ENCODE measurements at regions not wholly inside any gene's neighbourhood (a gene's known extent, or its start where the extent isn't known, plus 50 kb on each side); places are given as distances from the start of the nearest gene placed in this dataset.
A peak's percentile ranks its signal among the peaks of the same experiment; 100 is the strongest.
"Not testable (repeated sequence)": the region's sequence is repeated elsewhere in the genome, so short reads cannot be mapped to it uniquely, and the experiment has no call there.

DNA sequence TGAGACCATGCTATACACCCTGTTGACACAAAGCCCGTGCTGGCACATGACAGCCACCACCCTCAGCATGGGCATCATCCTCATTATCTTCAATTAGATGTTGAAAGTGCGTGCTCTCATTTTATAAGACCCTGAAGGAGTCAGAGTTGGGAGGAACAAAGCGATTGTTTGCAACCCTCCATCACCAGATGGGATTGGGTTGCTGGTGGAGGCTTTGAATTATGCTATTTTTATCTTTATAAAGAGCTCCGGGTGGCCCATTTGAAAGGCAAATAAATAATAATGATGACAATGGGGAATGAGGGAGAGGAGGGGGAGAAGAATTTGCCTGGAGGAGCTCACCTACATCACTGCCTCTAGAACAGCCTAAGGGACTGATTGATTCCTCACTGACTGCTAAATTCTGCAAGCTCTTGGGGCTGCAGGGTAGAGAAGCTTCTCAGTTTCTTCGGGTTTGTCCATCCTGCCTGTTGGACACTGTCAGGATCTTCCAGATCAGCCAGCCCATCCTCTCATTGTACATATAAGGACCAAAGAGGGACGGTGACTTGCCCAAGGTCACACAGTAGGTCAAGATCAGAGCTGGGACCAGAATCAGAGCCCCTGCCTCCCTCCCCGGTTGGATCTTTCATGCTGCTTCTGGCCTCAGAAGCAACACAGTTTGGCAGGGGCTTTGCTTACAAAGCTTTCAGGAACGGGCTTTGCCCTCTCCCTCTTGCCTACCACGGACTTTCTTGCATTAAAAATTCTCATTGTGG, 130.9 kb upstream of the ZBTB40 start:
- DNase-seq = peak; percentile 82 to 83

DNA sequence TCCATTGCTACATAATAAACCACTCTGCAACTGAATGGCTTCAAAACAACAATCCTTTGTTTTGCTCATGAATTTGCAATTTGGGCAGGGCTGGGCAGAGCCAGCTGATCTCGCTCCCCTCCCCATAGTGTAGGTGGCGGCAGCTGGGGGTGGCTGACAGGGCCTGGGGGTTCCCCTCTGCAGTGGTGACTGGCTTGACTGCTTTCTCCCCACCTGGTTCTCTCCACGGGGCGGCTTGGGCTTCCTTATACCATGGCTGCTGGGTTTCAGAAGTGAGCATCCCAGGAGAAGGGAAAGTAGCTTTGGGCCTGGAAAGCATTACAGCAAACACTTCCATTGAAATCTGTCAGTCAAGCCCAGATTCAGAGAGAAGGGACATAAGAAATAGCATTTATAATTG, 129.7 kb upstream of the ZBTB40 start:
- no peak for DNase-seq

DNA sequence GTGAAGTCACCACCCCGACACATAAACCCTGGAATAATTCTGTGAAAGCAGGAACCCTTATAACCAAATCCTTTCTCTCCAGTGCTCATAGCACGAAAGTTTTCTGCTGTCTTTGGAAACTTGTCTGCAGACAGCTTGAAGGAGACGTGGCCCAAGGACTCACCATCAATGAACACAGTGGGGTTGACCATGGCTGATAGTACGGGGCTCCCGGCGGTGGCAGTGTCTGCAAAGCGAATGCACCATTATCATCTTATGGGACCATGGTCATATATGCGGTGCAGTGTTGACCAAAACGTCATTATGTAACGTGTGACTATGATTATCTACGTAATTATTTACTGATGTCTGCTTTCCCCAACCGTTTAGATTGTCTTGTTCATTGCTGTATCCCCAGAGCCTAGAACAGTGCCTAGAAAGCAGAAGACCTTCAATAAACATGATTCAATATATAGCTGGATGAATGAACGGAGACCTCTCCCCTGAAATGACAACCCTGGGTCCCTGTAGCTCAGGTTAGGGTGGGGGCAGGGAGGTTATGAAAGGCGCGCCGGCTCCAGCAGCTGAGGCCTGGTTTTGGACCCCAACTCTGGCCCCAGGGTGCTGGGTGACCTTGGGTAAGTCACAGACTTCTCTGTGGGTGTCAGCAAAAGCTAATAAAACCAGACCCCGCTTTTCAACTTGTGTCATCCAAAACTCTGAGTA, 128.4 kb upstream of the ZBTB40 start:
- DNase-seq = no peak

DNA sequence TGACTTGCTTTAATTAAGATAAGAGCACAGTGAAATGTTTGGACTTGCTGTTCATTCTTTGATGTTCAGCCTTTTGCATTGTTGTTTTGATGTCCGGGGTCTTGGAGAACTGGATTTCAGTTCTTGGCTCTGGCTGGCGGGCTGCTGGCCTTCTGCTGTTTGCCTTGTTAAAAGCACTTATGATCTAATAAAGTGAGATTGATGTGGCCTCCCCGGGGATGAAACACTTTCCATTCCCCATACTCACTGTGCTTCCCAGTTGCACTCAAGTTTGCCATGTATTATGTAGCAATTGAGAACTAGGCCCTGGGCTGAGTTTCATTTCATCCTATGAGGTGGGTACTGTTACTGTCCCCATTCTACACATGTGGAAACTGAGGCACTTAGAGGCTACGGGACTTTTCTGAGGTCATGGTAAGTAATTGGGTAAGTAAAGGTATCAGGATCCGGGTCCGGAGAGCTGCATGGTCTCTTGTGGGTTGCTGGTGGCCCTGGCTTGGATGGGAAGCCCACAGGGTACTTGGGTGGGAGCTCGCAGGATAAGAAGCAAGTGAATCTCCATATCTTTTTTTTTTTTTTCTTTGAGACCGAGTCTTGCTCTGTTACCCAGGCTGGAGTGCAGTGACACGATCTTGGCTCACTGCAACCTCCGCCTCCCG, 127.7 kb upstream of the ZBTB40 start:
- DNase-seq = no peak

DNA sequence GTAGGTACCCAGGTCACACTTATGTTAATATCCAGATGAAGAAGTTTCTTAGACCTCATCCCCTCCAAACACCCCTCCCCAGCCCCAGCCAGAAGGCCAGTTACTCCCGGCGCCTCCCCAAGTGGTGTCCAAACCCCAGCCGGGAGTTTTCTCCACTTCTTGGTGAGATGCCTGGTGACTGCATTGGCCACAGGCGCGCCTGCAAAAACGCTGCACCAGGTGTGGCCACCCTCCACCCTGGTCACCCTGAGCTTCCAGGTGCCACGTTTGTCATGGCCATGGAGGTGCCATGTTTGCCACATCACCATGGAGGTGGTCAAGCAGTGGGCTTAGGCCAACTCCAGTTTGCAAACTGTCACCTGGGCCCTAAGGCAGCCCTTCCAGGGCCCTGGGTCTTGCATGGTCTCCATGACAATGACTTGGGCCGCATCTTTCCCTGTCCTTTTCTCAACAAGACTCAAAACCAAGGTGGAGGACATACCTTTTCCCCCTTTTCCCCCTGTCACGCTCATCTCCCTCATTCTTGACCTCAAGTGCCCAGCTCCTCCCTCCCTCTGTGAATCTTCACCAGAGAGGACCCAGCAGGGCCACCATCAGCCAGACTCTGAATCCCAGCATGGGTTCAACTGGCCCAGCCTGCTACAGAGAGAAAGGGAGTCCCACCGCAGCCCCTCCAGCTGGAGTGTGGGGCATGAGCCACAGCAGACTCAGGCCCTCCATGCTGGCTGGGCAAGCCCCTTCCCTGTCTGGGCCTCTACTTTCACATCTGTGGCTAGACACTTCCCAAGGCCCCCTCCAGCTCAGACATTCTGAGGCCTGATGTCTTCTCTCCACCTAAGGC, 125.9 kb upstream of the ZBTB40 start:
- DNase-seq = no peak

DNA sequence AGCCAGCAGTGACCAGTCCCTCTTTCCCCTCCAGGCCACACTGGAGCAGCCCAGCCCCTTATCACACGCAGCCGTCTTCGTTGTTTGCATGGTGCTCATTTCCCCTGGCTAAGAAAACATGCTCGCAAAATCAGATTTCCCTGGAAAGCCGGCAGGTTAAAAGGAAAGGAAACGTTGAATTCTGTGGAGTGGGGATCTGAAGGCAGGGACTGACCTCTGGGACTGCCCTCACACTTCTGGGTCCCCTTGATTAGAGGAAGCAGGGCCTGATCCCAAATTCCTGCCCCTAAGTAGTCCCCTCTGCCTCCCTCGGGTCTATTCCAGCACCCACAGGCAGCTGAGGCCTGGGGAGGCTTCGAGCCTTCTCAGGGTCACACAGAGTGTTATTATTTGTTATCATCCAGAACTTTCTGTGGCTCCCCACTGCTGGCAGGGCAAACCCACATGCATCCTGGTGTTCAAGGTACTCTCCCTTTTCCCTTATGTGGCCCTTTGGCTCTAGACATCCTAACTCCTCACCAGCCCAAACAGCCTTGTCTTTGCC, 125.2 kb upstream of the ZBTB40 start:
- DNase-seq = no peak

DNA sequence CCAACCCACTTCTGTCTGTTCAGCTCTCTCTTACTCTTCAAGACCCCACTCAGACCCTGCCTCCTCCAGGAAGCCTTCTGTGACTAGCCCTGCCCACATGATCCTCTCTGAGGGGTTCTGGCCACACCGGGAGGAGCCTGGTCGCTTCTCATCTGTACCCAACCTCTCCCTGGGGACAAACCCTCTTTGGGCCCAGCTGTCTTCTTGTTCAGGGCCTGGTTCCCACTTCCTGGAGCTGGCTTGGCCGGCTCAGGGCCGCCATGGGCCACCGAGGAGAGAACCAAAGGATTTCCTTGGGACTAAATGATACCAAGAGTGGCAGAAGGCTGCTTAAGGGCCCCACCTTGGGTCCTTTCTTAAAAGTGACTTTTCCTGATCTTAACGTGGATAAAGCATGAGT, 124.7 kb upstream of the ZBTB40 start:
- DNase-seq = no peak

DNA sequence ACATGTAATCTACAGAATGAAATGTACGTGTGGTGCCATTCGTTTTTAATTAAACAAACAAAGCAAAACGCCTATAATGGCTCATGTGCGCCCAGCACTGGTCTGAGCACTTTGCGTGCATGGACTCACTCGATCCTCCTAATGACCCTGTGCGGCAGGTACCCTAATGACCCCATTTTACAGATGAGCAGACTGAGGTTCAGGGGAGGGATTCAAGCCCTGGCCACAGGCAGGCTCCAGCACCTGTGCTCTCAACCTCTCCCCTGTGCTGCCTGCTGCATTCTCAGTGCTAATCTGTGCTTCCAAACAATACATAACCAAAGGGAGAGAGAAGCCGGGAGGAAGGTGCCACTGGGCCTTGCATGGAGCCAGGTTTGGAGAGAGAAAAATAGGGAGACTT, 124.2 kb upstream of the ZBTB40 start:
- DNase-seq = no peak

DNA sequence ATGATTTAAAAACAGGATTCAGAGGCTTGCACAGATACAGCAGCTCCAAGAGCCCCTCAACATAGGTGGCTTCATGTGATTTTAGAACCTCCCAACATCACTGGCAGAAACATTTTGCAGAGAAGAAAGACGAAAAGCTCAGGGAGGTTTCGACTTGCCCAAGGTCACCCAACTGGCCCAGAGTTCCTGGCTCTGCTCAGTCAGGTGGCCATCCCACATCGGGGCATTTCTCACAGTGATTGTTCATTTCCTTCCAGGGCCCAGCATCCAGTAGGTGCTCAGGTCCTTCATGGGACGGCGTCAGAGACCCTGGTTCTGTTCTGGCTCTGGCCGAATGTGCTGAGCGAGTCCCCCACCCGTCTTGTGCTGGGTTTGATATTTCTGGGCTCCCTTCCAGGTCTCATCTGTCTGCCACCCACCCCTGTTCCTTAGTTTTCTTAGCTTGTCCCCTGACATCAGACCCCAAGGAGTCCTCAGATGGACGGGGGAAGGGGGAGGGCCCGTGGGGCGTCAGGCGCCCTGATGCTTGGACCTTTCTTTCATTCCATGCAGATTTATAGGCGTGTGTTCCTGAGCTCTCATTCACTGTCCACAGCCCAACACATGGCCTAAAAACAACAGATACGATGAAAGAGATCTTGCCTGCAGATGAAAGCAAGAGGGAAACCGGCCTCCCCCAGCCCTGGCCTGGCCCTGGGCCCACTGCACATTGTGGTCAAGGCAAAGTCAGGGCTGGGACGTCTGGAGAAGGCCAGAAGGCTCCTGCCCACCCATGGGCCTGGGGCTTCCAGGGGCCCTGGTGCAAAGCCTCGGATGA, 123.1 kb upstream of the ZBTB40 start:
- DNase-seq = no peak

DNA sequence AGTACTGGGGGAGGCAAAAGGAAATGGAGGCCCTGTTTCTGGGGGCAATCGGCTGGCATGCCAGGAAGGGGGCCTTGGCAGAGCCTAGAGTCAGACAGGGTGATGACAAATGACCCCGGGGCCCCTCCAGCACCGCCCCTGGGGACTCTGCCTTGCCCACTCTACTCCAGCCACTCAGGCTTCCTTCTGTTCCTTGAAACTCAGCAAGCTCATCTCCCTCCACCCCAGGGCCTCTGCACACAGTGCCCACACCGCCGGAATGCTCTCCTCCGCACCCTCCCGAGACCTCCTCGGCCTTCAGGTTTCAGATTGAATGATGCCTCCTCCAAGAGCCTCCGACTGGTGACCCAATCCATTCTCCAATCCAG, 122.5 kb upstream of the ZBTB40 start:
- DNase-seq = no peak

DNA sequence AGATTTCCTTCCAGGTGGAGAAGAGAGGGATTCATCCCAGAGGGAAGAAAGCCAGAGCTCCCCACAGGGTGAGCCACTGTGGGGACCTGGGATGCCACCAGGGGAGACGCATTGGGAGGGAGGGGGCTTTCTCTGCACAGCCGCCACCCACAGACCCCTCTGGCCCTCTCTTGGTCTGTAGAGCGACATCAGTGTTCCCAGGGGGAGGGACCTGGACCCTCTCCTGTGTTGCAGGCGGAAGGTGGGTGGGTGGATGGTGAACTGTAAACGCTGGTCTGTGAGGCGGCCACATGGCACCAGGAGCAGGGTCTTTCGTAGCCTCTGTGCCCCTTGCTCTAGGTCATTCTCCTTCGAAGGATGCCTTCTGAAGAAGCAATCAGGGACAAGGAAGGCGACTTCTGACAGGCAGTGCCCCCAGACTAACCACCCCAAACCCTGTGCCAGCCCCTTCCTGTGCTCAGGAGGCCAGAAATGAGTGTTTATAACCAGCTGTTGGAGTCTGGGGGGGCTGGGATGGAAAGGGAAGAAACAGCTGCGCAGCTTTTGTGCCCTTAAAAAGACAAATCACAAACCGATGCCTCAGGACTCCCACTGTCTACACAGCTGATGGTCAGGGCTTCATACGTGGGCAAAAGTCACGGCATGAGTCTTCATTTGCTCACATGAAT, 121.4 kb upstream of the ZBTB40 start:
- DNase-seq = no peak

DNA sequence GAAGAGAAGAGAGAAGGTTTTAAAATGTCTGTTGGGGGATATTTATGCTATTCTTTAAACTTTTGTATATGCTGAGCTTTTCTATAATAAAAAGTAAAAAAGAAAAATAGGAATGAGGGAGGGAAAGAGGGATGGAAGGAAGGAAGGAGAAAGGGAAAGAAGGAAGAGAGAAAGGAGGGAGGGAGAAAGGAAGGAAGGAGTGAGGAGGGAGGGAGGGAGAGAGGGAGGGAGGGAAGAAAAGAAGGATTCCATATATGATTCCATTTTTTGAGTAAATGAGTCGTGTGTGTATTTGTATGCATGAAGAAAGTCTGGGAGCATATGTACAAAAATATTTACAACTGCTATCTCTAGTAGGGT, 120.9 kb upstream of the ZBTB40 start:
- no peak for DNase-seq

DNA sequence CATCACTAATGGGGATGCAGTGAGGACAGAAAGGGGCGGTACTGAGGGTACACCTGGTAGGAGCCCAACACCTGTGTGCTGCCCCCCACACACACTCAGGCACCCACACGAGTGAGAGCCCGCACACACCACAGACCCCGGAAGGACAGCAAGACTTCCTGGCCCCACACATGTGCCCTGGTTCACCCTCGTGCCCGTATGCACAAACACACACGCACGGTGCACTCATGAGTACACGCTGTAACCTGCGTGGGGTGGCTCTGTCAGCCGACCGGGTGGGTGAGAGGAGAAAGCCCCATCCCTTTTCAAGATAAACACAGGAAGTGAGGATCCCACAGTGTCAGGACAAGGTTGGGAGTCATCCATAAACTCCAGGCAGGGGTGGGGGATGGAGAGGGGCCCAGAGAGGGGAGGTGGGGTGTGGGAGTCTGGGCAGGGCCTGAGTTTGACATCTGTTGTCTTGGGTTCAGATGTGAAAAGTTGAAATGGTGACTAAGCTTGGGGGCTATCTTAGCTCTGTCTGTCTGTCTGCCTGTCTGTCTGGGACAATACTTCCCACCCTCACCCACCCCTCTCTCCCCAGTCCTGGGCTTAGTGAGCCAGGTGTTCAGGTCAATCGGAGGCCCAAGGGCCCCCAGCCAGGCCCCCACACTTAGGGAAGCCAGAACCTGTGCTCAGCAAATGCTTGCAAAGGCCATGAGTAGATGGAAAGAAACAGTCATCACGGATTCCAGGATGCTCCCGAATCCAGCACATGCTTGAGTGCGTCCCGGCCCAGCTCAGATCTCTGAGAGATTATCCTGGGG, 119.8 kb upstream of the ZBTB40 start:
- no peak for DNase-seq

DNA sequence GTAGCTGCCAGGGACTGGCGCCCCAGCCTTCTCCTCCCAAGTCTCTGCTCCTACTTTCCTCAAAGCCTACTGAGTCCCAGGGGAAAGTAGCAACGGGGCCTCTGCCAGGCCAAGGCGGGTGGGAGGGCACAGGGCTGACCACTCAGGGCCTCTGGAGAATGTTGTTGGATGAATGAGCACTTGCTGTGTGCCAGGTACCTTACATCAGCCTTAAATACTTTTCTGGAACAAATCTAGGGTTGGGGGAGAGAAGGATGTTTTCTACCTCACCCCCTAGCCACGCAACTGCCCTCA, 119.3 kb upstream of the ZBTB40 start:
- no peak for DNase-seq

DNA sequence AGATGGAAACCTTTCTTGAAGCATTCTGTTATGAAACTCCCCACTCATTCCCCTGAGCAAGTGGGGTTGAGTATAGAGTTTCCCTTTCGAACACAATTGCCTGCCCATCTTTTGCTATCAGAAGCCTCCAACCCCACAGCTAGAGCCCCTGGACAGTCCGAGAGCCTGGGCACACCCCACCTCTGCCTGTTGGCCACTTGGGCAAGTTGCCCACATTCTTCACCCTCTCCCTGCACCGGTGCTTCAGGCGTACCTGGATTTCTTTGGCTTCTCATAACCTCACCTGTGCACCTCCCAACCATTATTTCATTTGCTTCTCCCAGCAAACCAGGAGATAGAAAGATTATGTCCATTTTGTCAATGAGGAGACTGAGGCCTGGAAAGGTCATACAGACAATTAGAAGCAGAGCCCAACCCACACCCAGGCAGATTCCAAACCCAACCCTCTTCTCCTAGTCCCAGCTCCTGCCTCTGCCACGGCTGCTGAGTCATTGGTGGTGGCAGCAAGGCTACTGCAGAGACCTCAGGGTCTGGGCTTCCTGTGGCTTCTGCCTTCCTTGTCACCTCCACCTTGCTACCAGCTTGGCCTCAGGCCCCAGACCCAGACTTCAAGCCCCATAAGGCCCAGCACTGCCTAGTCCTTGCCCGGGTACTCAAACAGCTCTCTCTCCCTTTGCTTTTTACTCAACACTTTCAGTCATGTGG, 118.7 kb upstream of the ZBTB40 start:
- no peak for DNase-seq

DNA sequence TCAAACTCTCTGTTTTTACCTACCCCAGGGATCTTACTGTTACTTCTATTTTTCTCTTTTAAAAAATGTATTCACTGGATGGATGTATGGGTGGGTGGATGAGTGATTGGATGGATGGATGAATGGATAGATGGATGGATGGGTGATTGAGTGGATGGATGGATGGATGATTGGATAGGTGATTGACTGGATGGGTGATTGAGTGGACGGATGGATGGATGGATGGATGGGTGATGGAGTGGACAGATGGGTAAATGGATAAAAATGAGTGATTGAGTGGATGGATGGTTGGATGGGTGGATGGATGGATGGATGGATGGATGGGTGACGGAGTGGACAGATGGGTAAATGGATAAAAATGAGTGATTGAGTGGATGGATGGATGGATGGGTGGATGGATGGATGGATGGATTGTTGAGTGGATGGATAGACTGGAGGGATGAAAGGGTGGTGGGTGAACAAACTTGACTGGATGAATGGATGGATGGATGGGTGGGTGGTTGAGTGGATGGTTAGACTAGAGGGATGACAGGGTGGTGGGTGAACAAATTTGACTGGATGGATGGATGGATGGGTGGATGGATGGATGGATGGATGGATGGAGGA, 118.0 kb upstream of the ZBTB40 start:
- DNase-seq = no peak

DNA sequence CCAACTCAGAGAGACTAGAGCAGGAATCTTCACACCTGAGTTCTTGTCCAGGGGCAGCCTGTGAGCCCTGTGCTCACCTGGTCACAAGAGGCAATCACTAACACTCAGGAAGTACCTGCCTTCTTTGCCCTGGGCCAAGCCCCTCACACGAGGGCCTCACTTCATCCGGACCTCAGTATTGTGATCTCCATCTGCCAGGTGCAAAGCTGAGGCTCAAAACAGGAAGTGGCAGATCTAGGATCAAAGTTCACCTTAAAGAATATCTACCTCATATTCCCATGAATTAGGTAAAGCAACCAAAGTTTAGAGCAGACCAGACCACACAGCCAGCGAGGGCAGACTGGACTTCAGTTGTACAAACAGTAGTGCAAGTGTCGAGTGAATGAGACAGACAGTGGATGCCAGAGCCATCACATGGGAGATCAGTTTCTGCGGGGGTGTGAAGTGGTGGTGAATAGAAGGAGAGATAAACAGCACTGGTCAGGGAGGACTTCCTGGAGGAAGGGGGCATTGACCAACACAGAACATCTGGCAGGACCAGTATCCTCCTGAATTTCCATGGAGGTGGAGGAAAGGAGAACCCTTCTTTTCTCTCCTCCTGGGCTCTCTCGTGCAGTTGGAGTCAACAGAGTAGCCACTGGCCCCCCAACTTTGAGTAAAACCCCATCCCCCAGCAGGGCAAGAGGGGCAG, 116.6 kb upstream of the ZBTB40 start:
- no peak for DNase-seq

DNA sequence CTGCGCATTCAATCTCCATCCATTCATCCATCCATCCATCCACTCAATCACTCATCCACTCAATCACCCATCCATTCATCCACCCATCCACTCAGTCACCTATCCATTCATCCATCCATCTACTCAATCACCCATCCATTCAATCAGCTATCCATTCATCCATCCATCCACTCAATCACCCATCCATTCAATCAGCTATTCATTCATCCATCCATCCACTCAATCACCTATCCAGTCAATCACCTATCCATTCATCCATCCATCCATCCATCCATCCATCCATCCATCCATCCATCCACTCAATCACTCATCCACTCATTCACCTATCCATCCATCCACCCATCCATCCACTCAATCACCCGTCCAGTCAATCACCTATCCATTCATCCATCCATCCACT, 115.4 kb upstream of the ZBTB40 start:
- not testable (repeated sequence) for DNase-seq

Data from NCI-H526 (cell line).